ENCODE measurements at regions not wholly inside any gene's neighbourhood (a gene's known extent, or its start where the extent isn't known, plus 50 kb on each side); places are given as distances from the start of the nearest gene placed in this dataset.

GRCh38 chr7:67683628-67684027 is 687.0 kb downstream of the TYW1 start:
- no CpG with 5 or more reads among the region's 4 CpGs for WGBS, 2 experiments (ENCODE audit: extremely low coverage in 2 of 2, insufficient read length in 1 of 2)
- dilution Hi-C loops (cut with HindIII; ENCODE audit: low sequenced_read_pairs, unreplicated experiment) (no loop called here), in situ Hi-C loops (cut with MboI; ENCODE audit: low sequenced_read_pairs) (no loop called here), intact Hi-C loops (cut with micrococcal nuclease) (no loop called here)
- H3K4me3 ChIP-seq (ENCODE audit: insufficient read depth, low read depth, low read length): no peak overlapping the region
- ChIA-PET POLR2A (ENCODE audit: unreplicated experiment) (no interaction called here), CTCF (no interaction called here)
- no peak overlapping the region for H2AK5ac ChIP-seq (ENCODE audit: low read depth, low read length)
- no peak overlapping the region for H4K5ac ChIP-seq (ENCODE audit: low read depth, low read length)
- no peaks in the 10 kb centered on the region for H4K20me1 ChIP-seq (ENCODE audit: insufficient read depth, low read length)
- H3K27ac ChIP-seq (ENCODE audit: insufficient read depth, low read length): no peak overlapping the region
- no peak overlapping the region for H2BK15ac ChIP-seq (ENCODE audit: low read depth, low read length)
- no peak overlapping the region for H2AK9ac ChIP-seq (replicated peaks; ENCODE audit: low read depth, low read length, poor library complexity)
- H3K23ac ChIP-seq (ENCODE audit: low read depth, low read length): no peak overlapping the region
- no peaks in the 10 kb centered on the region for H3K79me1 ChIP-seq (ENCODE audit: low read depth in 1 of 2, low read length in 2 of 2)
- H3K18ac ChIP-seq (ENCODE audit: low read depth, low read length): no peak overlapping the region
- H3K9ac ChIP-seq (ENCODE audit: low read depth, low read length): no peak overlapping the region
- H2BK20ac ChIP-seq (ENCODE audit: low read depth, low read length): no peak overlapping the region
- peaks cover 6% of the 10 kb centered on the region for H3K9me3 ChIP-seq (ENCODE audit: control insufficient read depth, insufficient read depth, low read length)
- H3K27me3 ChIP-seq (ENCODE audit: control insufficient read depth, insufficient read depth, low read length): no peaks in the 10 kb centered on the region
- no peaks in the 10 kb centered on the region for H3K36me3 ChIP-seq (ENCODE audit: control insufficient read depth, insufficient read depth, low read length)
- no peak overlapping the region for H3K14ac ChIP-seq (replicated peaks; ENCODE audit: low read depth, low read length)
- H2BK5ac ChIP-seq (ENCODE audit: low read depth, low read length, poor library complexity, severe bottlenecking): no peak overlapping the region
- H3K9me1 ChIP-seq (ENCODE audit: insufficient read depth, low read length): no peaks in the 10 kb centered on the region
- no peak overlapping the region for H3K4me2 ChIP-seq (ENCODE audit: low read depth, low read length)
- H2BK120ac ChIP-seq (ENCODE audit: low read depth, low read length): no peak overlapping the region
- no peak for ATAC-seq (ENCODE audit: low read depth)
- H4K8ac ChIP-seq (ENCODE audit: low read depth in 2 of 2, low read length in 2 of 2): no peak overlapping the region
- H4K91ac ChIP-seq (ENCODE audit: insufficient read depth, low read depth, low read length): no peak overlapping the region
- TF ChIP-seq SMC3 (IDR thresholded peaks at IDR 0.05; ENCODE audit: low read depth, low read length) (no peak), MAZ (IDR thresholded peaks at IDR 0.05; ENCODE audit: borderline replicate concordance, low read depth, low read length) (no peak), RCOR1 (IDR thresholded peaks at IDR 0.05; ENCODE audit: insufficient replicate concordance, low read length) (no peak), CHD1 (IDR thresholded peaks at IDR 0.05; ENCODE audit: low read depth, low read length) (no peak)
- H3K56ac ChIP-seq (ENCODE audit: extremely low read depth, insufficient read depth, low read length): no peak overlapping the region
- DNase-seq: no peak
- H3K4ac ChIP-seq (ENCODE audit: low read depth, low read length): no peak overlapping the region
- no peak overlapping the region for H2AFZ ChIP-seq (replicated peaks; ENCODE audit: low read length, poor library complexity)
- no peaks in the 10 kb centered on the region for H3K4me1 ChIP-seq (ENCODE audit: control insufficient read depth, insufficient read depth, low read length)
- no TSS peak for BruUV-seq (replicated peaks)

Measured in IMR-90 (cell line).